HEK293 (cell line): ENCODE measurements at regions not wholly inside any gene's neighbourhood (a gene's known extent, or its start where the extent isn't known, plus 50 kb on each side); places are given as distances from the start of the nearest gene placed in this dataset.

Source experiments
- CTCF ChIA-PET: fragments of 350-600 bp; formaldehyde crosslinking; extraction: SDS; loops from one replicate; lab custom pipeline; 2021; ENCODE audit warnings: antibody characterized with exemption; lab: Yijun Ruan, JAX
- POLR2A ChIA-PET: fragments of 300-600 bp; formaldehyde crosslinking; extraction: SDS; loops from one replicate; lab custom pipeline; 2020; ENCODE audit warnings: antibody characterized with exemption, inconsistent platforms; lab: Yijun Ruan, JAX
- H3K27ac ChIP-seq: fragments of 200-500 bp; sonication (Bioruptor generic); 2 replicates; pipeline ENCODE4 v1.5.1; 2014; ENCODE audit warnings: low read depth, low read length, control low read depth, inconsistent platforms; ENCODE audit errors: extremely low read depth
- H3K36me3 ChIP-seq, 2 experiments: fragments of 200-500 bp in 1 of 2; sonication (Bioruptor generic) in 1 of 2; 1 replicate in 1 of 2; 2 replicates in 1 of 2; pipeline ENCODE4 v1.5.1; 2014 to 2017; ENCODE audit warnings: inconsistent platforms in 2 of 2, low read length in 2 of 2; ENCODE audit not compliant: control insufficient read depth in 2 of 2, insufficient read depth in 1 of 2
- H3K4me1 ChIP-seq: fragments of 200-500 bp; sonication (Bioruptor generic); 2 replicates; pipeline ENCODE4 v1.5.1; 2014; ENCODE audit warnings: mild to moderate bottlenecking, low read length, inconsistent platforms; ENCODE audit not compliant: control insufficient read depth, insufficient read depth
- H3K4me3 ChIP-seq: 2 replicates; pipeline ENCODE4 v1.5.1; 2011; ENCODE audit warnings: low read depth, mild to moderate bottlenecking, control low read depth, low read length, moderate library complexity
- H3K9me3 ChIP-seq: fragments of 200-500 bp; sonication (Bioruptor generic); 2 replicates; pipeline ENCODE4 v1.5.1; 2014; ENCODE audit warnings: low read depth, low read length, inconsistent platforms; ENCODE audit not compliant: control insufficient read depth, insufficient read depth
- FEZF1 ChIP-seq: fragments of 450-650 bp; formaldehyde crosslinking; IDR thresholded peaks from 2 replicates; pipeline ENCODE4 v1.5.1; 2016; ENCODE audit warnings: missing biosample characterization, missing genetic modification characterization
- GLIS2 ChIP-seq: fragments of 450-650 bp; formaldehyde crosslinking; IDR thresholded peaks from 2 replicates; pipeline ENCODE4 v1.5.1; 2016; ENCODE audit warnings: missing biosample characterization, missing genetic modification characterization
- MEIS1 ChIP-seq: sonication (generic); formaldehyde crosslinking; IDR thresholded peaks from 2 replicates; pipeline ENCODE4 v1.8.1; 2022; ENCODE audit warnings: missing genetic modification reagents, mild to moderate bottlenecking, borderline replicate concordance
- RBAK ChIP-seq: fragments of 450-650 bp; formaldehyde crosslinking; IDR thresholded peaks from 2 replicates; pipeline ENCODE4 v1.5.1; 2016; ENCODE audit warnings: missing biosample characterization, missing genetic modification characterization
- REPIN1 ChIP-seq: fragments of 450-650 bp; formaldehyde crosslinking; IDR thresholded peaks from 2 replicates; pipeline ENCODE4 v1.5.1; 2017; ENCODE audit warnings: missing biosample characterization, missing genetic modification characterization, low read depth
- ZBTB17 ChIP-seq: fragments of 450-650 bp; formaldehyde crosslinking; IDR thresholded peaks from 2 replicates; pipeline ENCODE4 v1.5.1; 2016; ENCODE audit warnings: missing biosample characterization, missing genetic modification characterization
- ZFP37 ChIP-seq: fragments of 450-650 bp; formaldehyde crosslinking; IDR thresholded peaks from 2 replicates; pipeline ENCODE4 v1.5.1; 2016; ENCODE audit warnings: missing biosample characterization, missing genetic modification characterization
- ZNF157 ChIP-seq: fragments of 450-650 bp; formaldehyde crosslinking; IDR thresholded peaks from 2 replicates; pipeline ENCODE4 v1.5.1; 2016; ENCODE audit warnings: missing biosample characterization, missing genetic modification characterization
- ZNF175 ChIP-seq: fragments of 450-650 bp; formaldehyde crosslinking; IDR thresholded peaks from 2 replicates; pipeline ENCODE4 v1.5.1; 2016; ENCODE audit warnings: missing biosample characterization, missing genetic modification characterization
- ZNF211 ChIP-seq: fragments of 450-650 bp; formaldehyde crosslinking; IDR thresholded peaks from 2 replicates; pipeline ENCODE4 v1.5.1; 2016; ENCODE audit warnings: low read depth, missing biosample characterization, missing genetic modification characterization
- ZNF266 ChIP-seq: fragments of 450-650 bp; formaldehyde crosslinking; IDR thresholded peaks from 2 replicates; pipeline ENCODE4 v1.5.1; 2016; ENCODE audit warnings: missing biosample characterization, missing genetic modification characterization, low read depth
- ZNF324 ChIP-seq: fragments of 450-650 bp; formaldehyde crosslinking; IDR thresholded peaks from 2 replicates; pipeline ENCODE4 v1.5.1; 2016; ENCODE audit warnings: missing biosample characterization, missing genetic modification characterization
- ZNF37A ChIP-seq: fragments of 450-650 bp; IDR thresholded peaks from 2 replicates; pipeline ENCODE4 v1.5.1; 2018; ENCODE audit warnings: missing biosample characterization, missing genetic modification characterization
- ZNF555 ChIP-seq: fragments of 450-650 bp; formaldehyde crosslinking; conservative IDR thresholded peaks from 2 replicates; pipeline ENCODE4 v1.5.1; 2017; ENCODE audit warnings: missing biosample characterization, mild to moderate bottlenecking, missing genetic modification characterization, inconsistent platforms
- ZNF571 ChIP-seq: fragments of 450-650 bp; formaldehyde crosslinking; IDR thresholded peaks from 2 replicates; pipeline ENCODE4 v1.5.0; 2017; ENCODE audit warnings: missing biosample characterization, missing genetic modification characterization
- ZNF629 ChIP-seq: fragments of 450-650 bp; formaldehyde crosslinking; IDR thresholded peaks from 2 replicates; pipeline ENCODE4 v1.5.1; 2017; ENCODE audit warnings: missing biosample characterization, missing genetic modification characterization
- ZNF677 ChIP-seq: fragments of 450-650 bp; IDR thresholded peaks from 2 replicates; pipeline ENCODE4 v1.5.0; 2018; ENCODE audit warnings: missing biosample characterization, mild to moderate bottlenecking, missing genetic modification characterization, moderate library complexity
- ZNF777 ChIP-seq: fragments of 450-650 bp; formaldehyde crosslinking; IDR thresholded peaks from 2 replicates; pipeline ENCODE4 v1.5.1; 2017; ENCODE audit warnings: missing biosample characterization, missing genetic modification characterization, borderline replicate concordance
- ZNF792 ChIP-seq: fragments of 450-650 bp; formaldehyde crosslinking; IDR thresholded peaks from 2 replicates; pipeline ENCODE4 v1.5.1; 2016; ENCODE audit warnings: missing biosample characterization, missing genetic modification characterization
- ZNF843 ChIP-seq: fragments of 450-650 bp; formaldehyde crosslinking; IDR thresholded peaks from 2 replicates; pipeline ENCODE4 v1.5.1; 2016; ENCODE audit warnings: missing biosample characterization, missing genetic modification characterization
- ZSCAN30 ChIP-seq: fragments of 450-650 bp; IDR thresholded peaks from 2 replicates; pipeline ENCODE4 v1.5.1; 2018; ENCODE audit warnings: missing biosample characterization, mild to moderate bottlenecking, missing genetic modification characterization, moderate library complexity
- TF ChIP-seq, protein P1 (sequence below): fragments of 450-650 bp; formaldehyde crosslinking; IDR thresholded peaks from 2 replicates; pipeline ENCODE4 v1.5.1; 2016; ENCODE audit warnings: missing biosample characterization, missing genetic modification characterization
- TF ChIP-seq, protein P2 (sequence below): fragments of 450-650 bp; formaldehyde crosslinking; IDR thresholded peaks from 2 replicates; pipeline ENCODE4 v1.5.1; 2017; ENCODE audit warnings: missing biosample characterization, mild to moderate bottlenecking, missing genetic modification characterization, moderate library complexity
- TF ChIP-seq, protein P3 (sequence below): fragments of 450-650 bp; formaldehyde crosslinking; IDR thresholded peaks from 2 replicates; pipeline ENCODE4 v1.5.1; 2016; ENCODE audit warnings: missing biosample characterization, missing genetic modification characterization

DNA sequence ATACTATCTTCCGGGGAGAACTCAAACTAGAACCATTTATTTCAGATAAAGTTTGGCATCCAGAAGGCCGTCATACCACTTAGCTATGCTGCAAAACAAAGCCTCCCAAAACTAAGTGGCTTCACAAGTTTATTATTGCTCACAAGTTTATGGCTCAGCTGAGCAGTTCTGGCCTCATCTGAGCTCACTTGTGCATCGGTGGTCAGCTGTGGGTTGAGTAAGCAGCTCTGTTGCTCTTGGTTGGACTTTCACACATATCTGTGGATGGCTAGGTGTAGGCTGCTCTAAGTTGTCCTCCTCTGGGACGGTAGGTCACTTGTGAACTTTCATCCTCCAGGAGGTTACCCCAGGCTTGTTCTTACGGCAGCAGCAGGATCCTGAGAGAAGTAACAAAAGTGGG lies 162.7 kb downstream of the BTG1 start (continued):
- TF ChIP-seq ZNF571 (no peak), ZNF777 (no peak), ZNF157 (tag by site-specific recombination) (no peak), ZNF555 (tag by site-specific recombination) (no peak), ZNF175 (tag by site-specific recombination) (no peak), ZBTB17 (no peak), ZNF677 (no peak)
- TF ChIP-seq, protein P1, sequence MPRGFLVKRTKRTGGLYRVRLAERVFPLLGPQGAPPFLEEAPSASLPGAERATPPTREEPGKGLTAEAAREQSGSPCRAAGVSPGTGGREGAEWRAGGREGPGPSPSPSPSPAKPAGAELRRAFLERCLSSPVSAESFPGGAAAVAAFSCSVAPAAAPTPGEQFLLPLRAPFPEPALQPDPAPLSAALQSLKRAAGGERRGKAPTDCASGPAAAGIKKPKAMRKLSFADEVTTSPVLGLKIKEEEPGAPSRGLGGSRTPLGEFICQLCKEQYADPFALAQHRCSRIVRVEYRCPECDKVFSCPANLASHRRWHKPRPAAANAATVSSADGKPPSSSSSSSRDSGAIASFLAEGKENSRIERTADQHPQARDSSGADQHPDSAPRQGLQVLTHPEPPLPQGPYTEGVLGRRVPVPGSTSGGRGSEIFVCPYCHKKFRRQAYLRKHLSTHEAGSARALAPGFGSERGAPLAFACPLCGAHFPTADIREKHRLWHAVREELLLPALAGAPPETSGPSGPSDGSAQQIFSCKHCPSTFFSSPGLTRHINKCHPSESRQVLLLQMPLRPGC (tag by site-specific recombination): no peak

DNA sequence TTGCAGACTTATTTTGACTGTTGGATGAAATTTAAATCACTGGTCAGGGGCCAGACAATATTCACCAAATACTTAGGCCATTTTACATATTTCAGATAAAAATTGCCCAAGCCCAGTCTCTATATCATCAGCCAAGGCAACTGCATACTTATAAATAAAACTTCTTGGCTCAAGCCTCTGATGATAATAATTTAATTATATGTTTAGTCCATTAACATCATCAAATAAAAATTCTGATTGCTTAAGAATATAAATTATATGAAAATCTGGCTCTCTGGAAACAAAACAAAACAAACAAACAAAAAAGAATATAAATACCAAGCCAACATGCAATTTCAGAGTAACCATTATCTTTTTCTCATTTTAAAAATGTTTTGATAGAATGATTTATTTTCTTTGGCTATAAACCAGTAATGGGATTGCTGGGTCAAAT lies 165.2 kb downstream of the BTG1 start:
- ChIA-PET POLR2A (interaction anchor here (1.4 kb wide), 1 partner anchor 165 kb away, joined by 6 read pairs; the partner anchor contains the start of gene BTG1), CTCF (no interaction called here)

More for the DNA sequence above, 165.2 kb downstream of the BTG1 start:
- H3K36me3 ChIP-seq: no peaks in the 10 kb centered on the region
- H3K4me1 ChIP-seq: no peaks in the 10 kb centered on the region
- H3K9me3 ChIP-seq: no peaks in the 10 kb centered on the region
- H3K27ac ChIP-seq: no peak overlapping the region
- H3K4me3 ChIP-seq: no peak overlapping the region
- TF ChIP-seq, protein P1 (tag by site-specific recombination): no peak
- TF ChIP-seq ZNF266 (no peak), ZNF211 (no peak), GLIS2 (no peak), FEZF1 (tag by site-specific recombination) (no peak), ZNF792 (tag by site-specific recombination) (no peak), ZNF629 (tag by site-specific recombination) (no peak), REPIN1 (tag by site-specific recombination) (no peak), ZFP37 (tag by site-specific recombination) (no peak), ZNF324 (no peak), ZNF37A (tag by site-specific recombination) (no peak), MEIS1 (CRISPR knock-in tag) (no peak), ZSCAN30 (tag by site-specific recombination) (no peak), RBAK (tag by site-specific recombination) (no peak), ZNF843 (tag by site-specific recombination) (no peak)
- TF ChIP-seq, protein P2, sequence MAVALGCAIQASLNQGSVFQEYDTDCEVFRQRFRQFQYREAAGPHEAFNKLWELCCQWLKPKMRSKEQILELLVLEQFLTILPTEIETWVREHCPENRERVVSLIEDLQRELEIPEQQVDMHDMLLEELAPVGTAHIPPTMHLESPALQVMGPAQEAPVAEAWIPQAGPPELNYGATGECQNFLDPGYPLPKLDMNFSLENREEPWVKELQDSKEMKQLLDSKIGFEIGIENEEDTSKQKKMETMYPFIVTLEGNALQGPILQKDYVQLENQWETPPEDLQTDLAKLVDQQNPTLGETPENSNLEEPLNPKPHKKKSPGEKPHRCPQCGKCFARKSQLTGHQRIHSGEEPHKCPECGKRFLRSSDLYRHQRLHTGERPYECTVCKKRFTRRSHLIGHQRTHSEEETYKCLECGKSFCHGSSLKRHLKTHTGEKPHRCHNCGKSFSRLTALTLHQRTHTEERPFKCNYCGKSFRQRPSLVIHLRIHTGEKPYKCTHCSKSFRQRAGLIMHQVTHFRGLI (tag by site-specific recombination): no peak
- TF ChIP-seq, protein P3, sequence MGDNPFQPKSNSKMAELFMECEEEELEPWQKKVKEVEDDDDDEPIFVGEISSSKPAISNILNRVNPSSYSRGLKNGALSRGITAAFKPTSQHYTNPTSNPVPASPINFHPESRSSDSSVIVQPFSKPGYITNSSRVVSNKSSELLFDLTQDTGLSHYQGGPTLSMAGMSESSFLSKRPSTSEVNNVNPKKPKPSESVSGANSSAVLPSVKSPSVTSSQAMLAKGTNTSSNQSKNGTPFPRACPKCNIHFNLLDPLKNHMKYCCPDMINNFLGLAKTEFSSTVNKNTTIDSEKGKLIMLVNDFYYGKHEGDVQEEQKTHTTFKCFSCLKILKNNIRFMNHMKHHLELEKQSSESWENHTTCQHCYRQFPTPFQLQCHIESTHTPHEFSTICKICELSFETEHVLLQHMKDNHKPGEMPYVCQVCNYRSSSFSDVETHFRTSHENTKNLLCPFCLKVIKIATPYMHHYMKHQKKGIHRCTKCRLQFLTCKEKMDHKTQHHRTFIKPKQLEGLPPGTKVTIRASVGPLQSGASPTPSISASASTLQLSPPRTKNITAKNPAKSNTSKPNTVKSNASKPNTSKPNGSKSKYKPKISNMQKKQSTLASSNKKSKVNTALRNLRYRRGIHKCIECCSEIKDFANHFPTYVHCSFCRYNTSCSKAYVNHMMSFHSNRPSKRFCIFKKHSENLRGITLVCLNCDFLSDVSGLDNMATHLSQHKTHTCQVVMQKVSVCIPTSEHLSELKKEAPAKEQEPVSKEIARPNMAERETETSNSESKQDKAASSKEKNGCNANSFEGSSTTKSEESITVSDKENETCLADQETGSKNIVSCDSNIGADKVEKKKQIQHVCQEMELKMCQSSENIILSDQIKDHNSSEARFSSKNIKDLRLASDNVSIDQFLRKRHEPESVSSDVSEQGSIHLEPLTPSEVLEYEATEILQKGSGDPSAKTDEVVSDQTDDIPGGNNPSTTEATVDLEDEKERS (tag by site-specific recombination): no peak
- TF ChIP-seq, all 188 proteins: peak for 0
